Spleen (tissue), 11 donors: ENCODE measurements at regions not wholly inside any gene's neighbourhood (a gene's known extent, or its start where the extent isn't known, plus 50 kb on each side); places are given as distances from the start of the nearest gene placed in this dataset.

Experiments
- DNase-seq: peaks from one replicate; pipeline ENCODE4 v3.0.0-alpha.2; 2020
- H3K27ac ChIP-seq, 8 donors: fragments of 200-600 bp; sonication (generic) in 7 of 8; 1 replicate in 4 of 8; 2 replicates in 4 of 8; pipeline versions ENCODE4 v1.5.0 to v1.8.0; 2016 to 2021; ENCODE audit warnings: inconsistent platforms in 4 of 8, mild to moderate bottlenecking in 4 of 8, moderate library complexity in 1 of 8
- H3K27me3 ChIP-seq, 7 donors: fragments of 200-600 bp; sonication (generic) in 6 of 7; replicated peaks in 1 of 7; 1 replicate in 4 of 7; 2 replicates in 3 of 7; pipeline versions ENCODE4 v1.5.0 to v1.8.0; 2016 to 2021; ENCODE audit warnings: inconsistent platforms in 3 of 7, mild to moderate bottlenecking in 1 of 7
- H3K36me3 ChIP-seq, 6 donors: fragments of 200-600 bp; sonication (generic) in 5 of 6; 1 replicate in 4 of 6; 2 replicates in 2 of 6; pipeline versions ENCODE4 v1.5.0 to v1.8.0; 2016 to 2021; ENCODE audit warnings: inconsistent platforms in 2 of 6
- H3K4me1 ChIP-seq, 6 donors: fragments of 200-600 bp; sonication (generic) in 5 of 6; 1 replicate in 3 of 6; 2 replicates in 3 of 6; pipeline versions ENCODE4 v1.5.0 to v1.8.0; 2016 to 2021; ENCODE audit warnings: inconsistent platforms in 3 of 6
- H3K4me3 ChIP-seq, 8 donors: fragments of 200-600 bp; sonication (generic) in 7 of 8; 1 replicate in 4 of 8; 2 replicates in 4 of 8; pipeline versions ENCODE4 v1.5.0 to v1.8.0; 2016 to 2021; ENCODE audit warnings: inconsistent platforms in 4 of 8, mild to moderate bottlenecking in 4 of 8, moderate library complexity in 2 of 8
- H3K9me3 ChIP-seq, 8 donors: fragments of 200-600 bp; sonication (generic) in 7 of 8; 1 replicate in 4 of 8; 2 replicates in 4 of 8; pipeline versions ENCODE4 v1.5.0 to v1.8.0; 2016 to 2021; ENCODE audit warnings: inconsistent platforms in 4 of 8
- CTCF ChIP-seq, 11 experiments: fragments of 200-600 bp in 7 of 11; fragments of 450-650 bp in 4 of 11; sonication (generic) in 4 of 11; IDR thresholded peaks in 8 of 11; conservative IDR thresholded peaks in 3 of 11; 1 replicate in 7 of 11; 2 replicates in 4 of 11; pipeline versions ENCODE4 v1.4.0 to v1.8.0; 2016 to 2021; ENCODE audit warnings: antibody characterized with exemption in 11 of 11, inconsistent platforms in 4 of 11, mild to moderate bottlenecking in 1 of 11
- POLR2A ChIP-seq, 3 donors: fragments of 450-650 bp; IDR thresholded peaks; one replicate each; pipeline ENCODE4 v1.5.1; 2017; ENCODE audit warnings: antibody characterized with exemption in 3 of 3, mild to moderate bottlenecking in 1 of 3
- POLR2AphosphoS5 ChIP-seq, 3 donors: sonication (generic); formaldehyde crosslinking; IDR thresholded peaks; one replicate each; pipeline ENCODE4 v1.5.1; 2017; ENCODE audit warnings: antibody characterized with exemption in 3 of 3
- WGBS, 5 donors: extraction: QIAGEN DNeasy Blood & Tissue Kit in 3 of 5; methylation state at CpG; one replicate each; pipeline versions ENCODE4 v1.1.5 to v1.1.7; 2013 to 2018; 5-methylcytosine and 5-hydroxymethylcytosine counted together
- intact Hi-C: fragments of 100-400 bp; cut with DNase I; formaldehyde crosslinking; loops from one replicate; pipeline ENCODE4 v1.15.0; 2023; ENCODE audit warnings: low total_unique reads
- donor health status: healthy with polysubstance abuse.
- donor health status: DM: no; HTN: no; CAD: no; lungs with moderate emphysema.
- donor health status: DM: no; HTN: no; CAD: no.
- donor health status: Bipolar disorder and iron deficiency.
- donor health status: healthy.
- donor health status: DM: no; HTN: no; CAD: no.
- donor health status: DM: yes; HTN: yes; CAD: no.

DNA sequence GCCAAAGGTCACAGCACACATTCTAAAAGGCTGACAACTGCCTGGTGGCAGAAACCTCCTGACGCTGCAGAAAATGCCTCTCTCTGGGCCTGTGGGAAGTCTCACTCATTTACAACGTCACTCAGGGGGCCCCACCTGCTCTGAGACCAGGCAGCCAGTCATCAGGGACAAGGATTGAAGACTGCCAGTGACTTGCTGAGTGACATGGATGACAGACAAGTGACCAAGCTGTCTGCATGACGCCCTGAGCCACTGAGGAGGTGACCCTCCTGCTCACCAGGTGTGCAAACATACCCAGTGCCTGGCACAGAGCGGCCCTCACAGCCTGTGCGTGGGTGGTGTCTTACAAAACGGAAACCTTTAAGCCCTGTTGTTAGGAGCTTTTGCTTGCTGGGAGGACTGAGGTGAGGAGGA, 392.4 kb downstream of the TNS1 start:
- TF ChIP-seq POLR2AphosphoS5 (IDR thresholded peaks at IDR 0.05) (no peak), POLR2A (IDR thresholded peaks at IDR 0.05) (no peak), CTCF (IDR thresholded peaks at IDR 0.05 in 8 of 11, conservative IDR thresholded peaks at IDR 0.05 in 3 of 11) (no peak)
- no peak for DNase-seq
- H3K9me3 ChIP-seq, result no peaks in the 10 kb centered on the region
- WGBS, 5 donors, result 59 to 84% (median 64%) methylated on average over 5 to 6 of the region's 6 CpGs
- H3K27ac ChIP-seq, result peak overlapping the region in 3 of 8 donors; percentile 31 to 53 (median 46)
- H3K4me3 ChIP-seq, result no peak overlapping the region
- no peaks in the 10 kb centered on the region for H3K27me3 ChIP-seq
- intact Hi-C loops, result no loop called here
- H3K36me3 ChIP-seq, result no peaks in the 10 kb centered on the region
- H3K4me1 ChIP-seq, result peaks cover 0 to 6% (median 0%) of the 10 kb centered on the region in 6 donors

DNA sequence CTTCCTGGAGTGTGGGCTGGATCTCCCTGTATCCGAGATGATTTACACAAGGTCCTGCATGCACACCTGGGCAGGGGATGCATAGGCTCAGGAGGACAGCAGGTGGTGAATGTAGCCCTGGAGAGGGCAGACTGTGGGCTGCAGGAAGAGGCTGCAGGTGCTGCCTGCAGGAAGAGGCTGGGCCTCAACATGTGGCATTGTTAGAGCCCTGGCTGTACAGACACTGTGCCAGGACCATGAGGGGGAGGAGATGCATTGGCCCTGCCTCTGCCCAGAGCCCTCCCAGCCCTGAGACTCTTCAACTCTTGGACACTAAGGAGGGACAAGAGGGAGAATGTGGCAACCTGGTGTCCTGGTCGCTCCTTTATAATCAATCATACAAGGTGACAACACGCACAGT, 392.8 kb downstream of the TNS1 start:
- DNase-seq, result no peak
- H3K27me3 ChIP-seq, result no peaks in the 10 kb centered on the region
- intact Hi-C loops, result no loop called here
- H3K4me1 ChIP-seq, result peaks cover 0 to 6% (median 2%) of the 10 kb centered on the region in 6 donors
- TF ChIP-seq POLR2AphosphoS5 (IDR thresholded peaks at IDR 0.05), result no peak
- TF ChIP-seq POLR2A (IDR thresholded peaks at IDR 0.05), result no peak
- no peak for TF ChIP-seq CTCF (IDR thresholded peaks at IDR 0.05 in 8 of 11, conservative IDR thresholded peaks at IDR 0.05 in 3 of 11)
- H3K36me3 ChIP-seq, result no peaks in the 10 kb centered on the region
- H3K4me3 ChIP-seq, result no peak overlapping the region
- 80 to 97% (median 86%) methylated on average over 3 of the region's 3 CpGs for WGBS, 5 donors
- no peaks in the 10 kb centered on the region for H3K9me3 ChIP-seq
- peak overlapping the region in 3 of 8 donors; percentile 31 to 53 (median 46) for H3K27ac ChIP-seq

- Histone ChIP-seq H3K9me3 (no peaks in the 10 kb centered on the region), H3K36me3 (no peaks in the 10 kb centered on the region), H3K27me3 (no peaks in the 10 kb centered on the region), H3K27ac (no peak overlapping the region), H3K4me3 (no peak overlapping the region), H3K4me1 (peaks cover 0 to 13% (median 2%) of the 10 kb centered on the region in 6 donors)
- WGBS, 5 donors, result 31 to 50% (median 45%) methylated on average over 1 of the region's 1 CpG
- intact Hi-C loops, result no loop called here
- TF ChIP-seq POLR2A (IDR thresholded peaks at IDR 0.05) (no peak), POLR2AphosphoS5 (IDR thresholded peaks at IDR 0.05) (no peak), CTCF (IDR thresholded peaks at IDR 0.05 in 8 of 11, conservative IDR thresholded peaks at IDR 0.05 in 3 of 11) (no peak)
- DNase-seq, result no peak
These were observed 396.5 kb downstream of the TNS1 start for GRCh38 chr2:217606296-217606695.

DNA sequence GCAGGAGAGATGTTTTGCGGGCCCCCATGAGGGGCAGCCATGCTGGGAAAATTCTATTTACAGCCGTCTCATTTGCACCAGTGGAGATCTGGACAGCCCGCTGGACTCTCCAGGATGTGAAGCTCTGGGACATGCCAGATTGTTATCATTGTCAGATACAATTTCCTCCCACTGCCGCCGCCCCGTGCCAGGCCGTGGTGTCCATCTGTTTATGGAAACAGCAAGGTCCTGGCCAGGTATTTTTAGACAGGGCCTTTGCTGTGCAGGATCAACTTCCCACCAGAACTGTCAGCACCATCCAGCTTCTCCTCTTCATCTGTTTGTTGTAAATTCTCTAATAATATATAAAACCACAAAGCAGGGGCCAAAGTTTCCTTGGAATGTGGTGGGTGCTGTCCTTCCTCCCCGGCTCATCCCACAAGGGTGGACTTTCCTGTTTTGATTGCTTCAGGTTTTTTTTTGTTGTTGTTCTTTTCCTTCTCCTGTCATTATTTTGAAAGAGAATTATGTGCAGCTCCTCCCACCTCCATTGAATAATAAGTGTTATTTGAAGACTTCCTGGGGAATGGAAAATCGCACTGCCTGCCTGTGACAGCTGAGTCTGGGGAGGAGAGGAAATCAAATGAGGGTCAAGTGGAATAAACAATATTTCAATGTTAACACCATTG, 398.1 kb downstream of the TNS1 start:
- 45 to 61% (median 59%) methylated on average over 9 of the region's 9 CpGs for WGBS, 5 donors

More for the DNA sequence above, 398.1 kb downstream of the TNS1 start:
- H3K9me3 ChIP-seq, result no peaks in the 10 kb centered on the region
- TF ChIP-seq POLR2AphosphoS5 (IDR thresholded peaks at IDR 0.05) (no peak), CTCF (IDR thresholded peaks at IDR 0.05 in 8 of 11, conservative IDR thresholded peaks at IDR 0.05 in 3 of 11) (no peak), POLR2A (IDR thresholded peaks at IDR 0.05) (no peak)
- no peak overlapping the region for H3K27ac ChIP-seq
- no peak for DNase-seq
- H3K36me3 ChIP-seq, result no peaks in the 10 kb centered on the region
- peaks cover 0 to 9% (median 2%) of the 10 kb centered on the region in 6 donors for H3K4me1 ChIP-seq
- no peak overlapping the region for H3K4me3 ChIP-seq
- intact Hi-C loops, result no loop called here
- no peaks in the 10 kb centered on the region for H3K27me3 ChIP-seq
